ENCODE measurements at regions not wholly inside any gene's neighbourhood (a gene's known extent, or its start where the extent isn't known, plus 50 kb on each side); places are given as distances from the start of the nearest gene placed in this dataset.

GRCh38 chr6:103798166-103798565 is 1061.6 kb downstream of the HACE1 start:
- H3K27ac ChIP-seq (ENCODE audit: low read depth, low read length), result no peak overlapping the region
- H3K4me1 ChIP-seq (ENCODE audit: control insufficient read depth, insufficient read depth, low read length), result no peaks in the 10 kb centered on the region
- no peak overlapping the region for H3K4me3 ChIP-seq (ENCODE audit: low read depth, low read length)
- H3K36me3 ChIP-seq (ENCODE audit: control insufficient read depth, insufficient read depth, low read length), result no peaks in the 10 kb centered on the region
- no peaks in the 10 kb centered on the region for H3K27me3 ChIP-seq (ENCODE audit: control insufficient read depth, insufficient read depth, low read length)
- no peak overlapping the region for H3K9ac ChIP-seq (ENCODE audit: low read length)
- no peaks in the 10 kb centered on the region for H3K9me3 ChIP-seq (ENCODE audit: control insufficient read depth, insufficient read depth, low read depth, low read length)

- no peak overlapping the region for H3K4me3 ChIP-seq (ENCODE audit: low read depth, low read length)
- no peaks in the 10 kb centered on the region for H3K36me3 ChIP-seq (ENCODE audit: control insufficient read depth, insufficient read depth, low read length)
- H3K9ac ChIP-seq (ENCODE audit: low read length), result no peak overlapping the region
These were observed 1062.0 kb downstream of the HACE1 start for GRCh38 chr6:103797738-103798137.

GRCh38 chr6:103791458-103791857 is 1068.3 kb downstream of the HACE1 start:
- H3K27ac ChIP-seq (ENCODE audit: low read depth, low read length), result no peak overlapping the region
- H3K9me3 ChIP-seq (ENCODE audit: control insufficient read depth, insufficient read depth, low read depth, low read length), result no peaks in the 10 kb centered on the region
- H3K4me3 ChIP-seq (ENCODE audit: low read depth, low read length), result no peak overlapping the region
- no peaks in the 10 kb centered on the region for H3K4me1 ChIP-seq (ENCODE audit: control insufficient read depth, insufficient read depth, low read length)
- no peak overlapping the region for H3K9ac ChIP-seq (ENCODE audit: low read length)
- no peaks in the 10 kb centered on the region for H3K27me3 ChIP-seq (ENCODE audit: control insufficient read depth, insufficient read depth, low read length)
- H3K36me3 ChIP-seq (ENCODE audit: control insufficient read depth, insufficient read depth, low read length), result no peaks in the 10 kb centered on the region

More at GRCh38 chr6:103797738-103798137, 1062.0 kb downstream of the HACE1 start:
- H3K27ac ChIP-seq (ENCODE audit: low read depth, low read length), result no peak overlapping the region
- H3K4me1 ChIP-seq (ENCODE audit: control insufficient read depth, insufficient read depth, low read length), result no peaks in the 10 kb centered on the region
- H3K9me3 ChIP-seq (ENCODE audit: control insufficient read depth, insufficient read depth, low read depth, low read length), result no peaks in the 10 kb centered on the region
- no peaks in the 10 kb centered on the region for H3K27me3 ChIP-seq (ENCODE audit: control insufficient read depth, insufficient read depth, low read length)

GRCh38 chr6:103784117-103784516 is 1075.6 kb downstream of the HACE1 start:
- Histone ChIP-seq H3K36me3 (ENCODE audit: control insufficient read depth, insufficient read depth, low read length) (no peaks in the 10 kb centered on the region), H3K27ac (ENCODE audit: low read depth, low read length) (no peak overlapping the region), H3K9me3 (ENCODE audit: control insufficient read depth, insufficient read depth, low read depth, low read length) (no peaks in the 10 kb centered on the region), H3K27me3 (ENCODE audit: control insufficient read depth, insufficient read depth, low read length) (no peaks in the 10 kb centered on the region), H3K9ac (ENCODE audit: low read length) (no peak overlapping the region), H3K4me3 (ENCODE audit: low read depth, low read length) (no peak overlapping the region), H3K4me1 (ENCODE audit: control insufficient read depth, insufficient read depth, low read length) (peaks cover 15% of the 10 kb centered on the region)

GRCh38 chr6:103783329-103783728 is 1076.4 kb downstream of the HACE1 start:
- Histone ChIP-seq H3K4me3 (ENCODE audit: low read depth, low read length) (no peak overlapping the region), H3K9ac (ENCODE audit: low read length) (no peak overlapping the region), H3K4me1 (ENCODE audit: control insufficient read depth, insufficient read depth, low read length) (peaks cover 15% of the 10 kb centered on the region), H3K27me3 (ENCODE audit: control insufficient read depth, insufficient read depth, low read length) (no peaks in the 10 kb centered on the region), H3K27ac (ENCODE audit: low read depth, low read length) (no peak overlapping the region), H3K36me3 (ENCODE audit: control insufficient read depth, insufficient read depth, low read length) (no peaks in the 10 kb centered on the region), H3K9me3 (ENCODE audit: control insufficient read depth, insufficient read depth, low read depth, low read length) (no peaks in the 10 kb centered on the region)

GRCh38 chr6:103769431-103769830 is 1090.3 kb downstream of the HACE1 start:
- Histone ChIP-seq H3K36me3 (ENCODE audit: control insufficient read depth, insufficient read depth, low read length) (no peaks in the 10 kb centered on the region), H3K9ac (ENCODE audit: low read length) (no peak overlapping the region), H3K9me3 (ENCODE audit: control insufficient read depth, insufficient read depth, low read depth, low read length) (no peaks in the 10 kb centered on the region), H3K27ac (ENCODE audit: low read depth, low read length) (no peak overlapping the region), H3K4me1 (ENCODE audit: control insufficient read depth, insufficient read depth, low read length) (peaks cover 21% of the 10 kb centered on the region), H3K4me3 (ENCODE audit: low read depth, low read length) (no peak overlapping the region), H3K27me3 (ENCODE audit: control insufficient read depth, insufficient read depth, low read length) (no peaks in the 10 kb centered on the region)

- Histone ChIP-seq H3K36me3 (ENCODE audit: control insufficient read depth, insufficient read depth, low read length) (no peaks in the 10 kb centered on the region), H3K27ac (ENCODE audit: low read depth, low read length) (no peak overlapping the region), H3K4me3 (ENCODE audit: low read depth, low read length) (no peak overlapping the region), H3K27me3 (ENCODE audit: control insufficient read depth, insufficient read depth, low read length) (no peaks in the 10 kb centered on the region), H3K9me3 (ENCODE audit: control insufficient read depth, insufficient read depth, low read depth, low read length) (no peaks in the 10 kb centered on the region), H3K4me1 (ENCODE audit: control insufficient read depth, insufficient read depth, low read length) (no peaks in the 10 kb centered on the region), H3K9ac (ENCODE audit: low read length) (no peak overlapping the region)
These were observed 1109.1 kb downstream of the HACE1 start for GRCh38 chr6:103750603-103751002.

- Histone ChIP-seq H3K36me3 (ENCODE audit: control insufficient read depth, insufficient read depth, low read length) (no peaks in the 10 kb centered on the region), H3K9me3 (ENCODE audit: control insufficient read depth, insufficient read depth, low read depth, low read length) (no peaks in the 10 kb centered on the region)
These were observed 1125.7 kb downstream of the HACE1 start for GRCh38 chr6:103734016-103734415.

GRCh38 chr6:103729658-103730057 is 1130.1 kb downstream of the HACE1 start:
- H3K27ac ChIP-seq (ENCODE audit: low read depth, low read length), result no peak overlapping the region
- no peaks in the 10 kb centered on the region for H3K4me1 ChIP-seq (ENCODE audit: control insufficient read depth, insufficient read depth, low read length)
- H3K27me3 ChIP-seq (ENCODE audit: control insufficient read depth, insufficient read depth, low read length), result no peaks in the 10 kb centered on the region
- no peaks in the 10 kb centered on the region for H3K36me3 ChIP-seq (ENCODE audit: control insufficient read depth, insufficient read depth, low read length)
- no peaks in the 10 kb centered on the region for H3K9me3 ChIP-seq (ENCODE audit: control insufficient read depth, insufficient read depth, low read depth, low read length)
- H3K4me3 ChIP-seq (ENCODE audit: low read depth, low read length), result no peak overlapping the region
- H3K9ac ChIP-seq (ENCODE audit: low read length), result no peak overlapping the region

More at GRCh38 chr6:103734016-103734415, 1125.7 kb downstream of the HACE1 start:
- Histone ChIP-seq H3K9ac (ENCODE audit: low read length) (no peak overlapping the region), H3K27ac (ENCODE audit: low read depth, low read length) (no peak overlapping the region), H3K4me1 (ENCODE audit: control insufficient read depth, insufficient read depth, low read length) (no peaks in the 10 kb centered on the region), H3K4me3 (ENCODE audit: low read depth, low read length) (no peak overlapping the region), H3K27me3 (ENCODE audit: control insufficient read depth, insufficient read depth, low read length) (no peaks in the 10 kb centered on the region)

- Histone ChIP-seq H3K36me3 (ENCODE audit: control insufficient read depth, insufficient read depth, low read length) (no peaks in the 10 kb centered on the region), H3K27me3 (ENCODE audit: control insufficient read depth, insufficient read depth, low read length) (no peaks in the 10 kb centered on the region), H3K27ac (ENCODE audit: low read depth, low read length) (no peak overlapping the region), H3K4me3 (ENCODE audit: low read depth, low read length) (no peak overlapping the region), H3K4me1 (ENCODE audit: control insufficient read depth, insufficient read depth, low read length) (no peaks in the 10 kb centered on the region), H3K9ac (ENCODE audit: low read length) (no peak overlapping the region), H3K9me3 (ENCODE audit: control insufficient read depth, insufficient read depth, low read depth, low read length) (no peaks in the 10 kb centered on the region)
These were observed 1136.0 kb downstream of the HACE1 start for GRCh38 chr6:103723438-103724322.

GRCh38 chr6:103722683-103723082 is 1137.0 kb downstream of the HACE1 start:
- H3K9ac ChIP-seq (ENCODE audit: low read length), result no peak overlapping the region
- no peaks in the 10 kb centered on the region for H3K4me1 ChIP-seq (ENCODE audit: control insufficient read depth, insufficient read depth, low read length)
- no peaks in the 10 kb centered on the region for H3K9me3 ChIP-seq (ENCODE audit: control insufficient read depth, insufficient read depth, low read depth, low read length)
- H3K27me3 ChIP-seq (ENCODE audit: control insufficient read depth, insufficient read depth, low read length), result no peaks in the 10 kb centered on the region
- no peak overlapping the region for H3K27ac ChIP-seq (ENCODE audit: low read depth, low read length)
- no peaks in the 10 kb centered on the region for H3K36me3 ChIP-seq (ENCODE audit: control insufficient read depth, insufficient read depth, low read length)
- H3K4me3 ChIP-seq (ENCODE audit: low read depth, low read length), result no peak overlapping the region

All from HUES6 (cell line).